ENCODE measurements at regions not wholly inside any gene's neighbourhood (a gene's known extent, or its start where the extent isn't known, plus 50 kb on each side); places are given as distances from the start of the nearest gene placed in this dataset.
A peak's percentile ranks its signal among the peaks of the same experiment; 100 is the strongest.
"Not testable (repeated sequence)": the region's sequence is repeated elsewhere in the genome, so short reads cannot be mapped to it uniquely, and the experiment has no call there.

DNA sequence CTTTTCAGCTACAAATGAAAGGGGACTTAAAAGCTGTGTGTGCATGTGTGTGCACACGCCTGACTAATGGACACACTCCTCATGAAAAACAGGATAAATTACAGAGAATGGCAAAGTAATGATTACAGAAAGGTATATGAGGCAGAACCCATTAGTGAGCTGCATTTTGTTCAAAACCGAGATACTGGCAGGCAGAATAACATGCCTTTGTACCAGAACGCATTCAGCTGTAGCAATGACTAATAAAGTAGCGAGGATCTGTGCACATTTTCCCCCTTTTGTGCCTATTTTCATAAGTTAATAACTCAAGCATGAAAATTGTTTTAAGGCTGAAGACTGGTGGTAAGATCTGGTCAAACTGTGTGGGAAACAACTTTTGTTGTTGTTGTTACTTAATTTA lies 165.7 kb upstream of the PLGLB2 start:
- H3K4me1 ChIP-seq (ENCODE audit: insufficient read depth, low read length); POLR2A ChIA-PET (ENCODE audit: partially characterized antibody); H3K4me3 ChIP-seq (ENCODE audit: low read length in 2 of 2); H3K27ac ChIP-seq (ENCODE audit: low read depth, low read length); H3K9me3 ChIP-seq (ENCODE audit: control insufficient read depth in 1 of 2, low read length in 2 of 2); H3K4me1 Mint-ChIP-seq; H3K9me3 Mint-ChIP-seq; H3K4me3 Mint-ChIP-seq; H3K36me3 ChIP-seq (ENCODE audit: insufficient read depth, low read length); intact Hi-C loops (cut with micrococcal nuclease); DNase-seq; CTCF ChIA-PET (ENCODE audit: partially characterized antibody); H3K27me3 Mint-ChIP-seq; H3K27ac Mint-ChIP-seq; H3K27me3 ChIP-seq (ENCODE audit: insufficient read depth, low read length); H3K36me3 Mint-ChIP-seq: not testable (repeated sequence)

DNA sequence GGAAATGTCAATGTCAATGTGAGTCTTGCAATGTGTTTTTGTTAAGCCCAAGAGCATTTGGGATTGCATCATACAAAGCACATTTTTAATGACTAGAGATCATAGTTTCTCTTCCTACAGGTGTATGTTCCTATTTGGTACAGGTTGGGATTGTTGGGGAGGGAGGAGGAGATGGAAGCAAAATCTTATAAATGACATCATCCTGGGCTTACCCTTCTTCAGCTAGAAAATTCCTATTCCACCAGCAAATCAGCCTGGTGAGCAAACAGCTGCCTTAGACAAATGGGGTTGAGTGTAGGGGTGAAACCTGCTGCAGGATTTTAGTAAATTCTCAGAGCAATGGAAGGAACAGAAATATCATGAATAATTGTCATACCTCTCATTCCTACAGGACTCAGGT lies 165.3 kb upstream of the PLGLB2 start:
- H3K36me3 ChIP-seq (ENCODE audit: insufficient read depth, low read length); H3K27me3 ChIP-seq (ENCODE audit: insufficient read depth, low read length); H3K36me3 Mint-ChIP-seq; POLR2A ChIA-PET (ENCODE audit: partially characterized antibody); H3K27ac ChIP-seq (ENCODE audit: low read depth, low read length); H3K4me1 ChIP-seq (ENCODE audit: insufficient read depth, low read length); intact Hi-C loops (cut with micrococcal nuclease); DNase-seq; H3K4me3 Mint-ChIP-seq; H3K27ac Mint-ChIP-seq; H3K4me3 ChIP-seq (ENCODE audit: low read length in 2 of 2); H3K27me3 Mint-ChIP-seq; H3K9me3 Mint-ChIP-seq; CTCF ChIA-PET (ENCODE audit: partially characterized antibody); H3K9me3 ChIP-seq (ENCODE audit: control insufficient read depth in 1 of 2, low read length in 2 of 2); H3K4me1 Mint-ChIP-seq: not testable (repeated sequence)

DNA sequence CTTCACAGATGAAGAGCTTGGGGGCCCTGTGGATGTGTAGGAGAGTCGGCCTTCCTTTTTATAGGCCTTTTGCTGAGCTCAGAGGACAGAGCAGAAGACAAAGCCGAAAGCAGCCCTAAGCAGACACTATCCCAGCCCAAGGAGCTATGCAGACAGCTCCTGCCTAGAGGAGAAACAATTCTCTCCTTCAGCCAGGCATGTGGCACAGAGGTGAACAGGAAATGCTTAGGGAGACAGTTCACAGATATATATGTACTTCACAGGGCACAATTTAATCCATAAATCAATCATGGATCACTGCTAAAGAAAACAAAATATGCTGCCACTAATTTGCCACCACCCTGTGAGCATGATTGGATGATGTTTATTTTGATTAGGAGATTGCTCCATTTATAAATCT lies 164.5 kb upstream of the PLGLB2 start:
- H3K9me3 Mint-ChIP-seq; H3K4me3 Mint-ChIP-seq; H3K27me3 Mint-ChIP-seq; H3K9me3 ChIP-seq (ENCODE audit: control insufficient read depth in 1 of 2, low read length in 2 of 2); H3K36me3 Mint-ChIP-seq; POLR2A ChIA-PET (ENCODE audit: partially characterized antibody); H3K4me1 ChIP-seq (ENCODE audit: insufficient read depth, low read length); DNase-seq; H3K36me3 ChIP-seq (ENCODE audit: insufficient read depth, low read length); H3K4me1 Mint-ChIP-seq; CTCF ChIA-PET (ENCODE audit: partially characterized antibody); H3K27ac ChIP-seq (ENCODE audit: low read depth, low read length); intact Hi-C loops (cut with micrococcal nuclease); H3K4me3 ChIP-seq (ENCODE audit: low read length in 2 of 2); H3K27ac Mint-ChIP-seq; H3K27me3 ChIP-seq (ENCODE audit: insufficient read depth, low read length): not testable (repeated sequence)

DNA sequence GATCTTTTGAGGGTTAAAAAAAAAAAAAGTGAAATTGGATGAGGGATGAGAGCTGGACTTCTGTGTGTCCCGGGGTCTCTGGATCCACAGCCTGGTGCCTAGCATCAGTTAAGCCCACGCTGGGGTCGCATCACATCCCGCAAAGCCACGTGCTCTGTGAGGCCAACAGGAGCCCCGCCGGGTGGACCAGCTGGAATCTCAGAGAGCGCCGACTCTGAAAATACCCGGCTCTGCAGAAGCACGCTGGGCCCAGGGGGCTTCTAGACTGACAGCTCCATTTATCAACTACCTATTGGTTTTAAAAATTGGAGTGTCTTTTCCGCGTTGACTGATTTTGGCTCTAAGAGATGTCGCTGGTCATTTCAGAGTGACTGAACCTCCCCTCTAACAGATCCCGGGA lies 164.1 kb upstream of the PLGLB2 start:
- H3K27ac ChIP-seq (ENCODE audit: low read depth, low read length); H3K27me3 ChIP-seq (ENCODE audit: insufficient read depth, low read length); POLR2A ChIA-PET (ENCODE audit: partially characterized antibody); H3K36me3 ChIP-seq (ENCODE audit: insufficient read depth, low read length); CTCF ChIA-PET (ENCODE audit: partially characterized antibody); DNase-seq; H3K36me3 Mint-ChIP-seq; intact Hi-C loops (cut with micrococcal nuclease); H3K4me3 ChIP-seq (ENCODE audit: low read length in 2 of 2); H3K27me3 Mint-ChIP-seq; H3K9me3 ChIP-seq (ENCODE audit: control insufficient read depth in 1 of 2, low read length in 2 of 2); H3K27ac Mint-ChIP-seq; H3K4me1 ChIP-seq (ENCODE audit: insufficient read depth, low read length); H3K4me1 Mint-ChIP-seq; H3K9me3 Mint-ChIP-seq; H3K4me3 Mint-ChIP-seq: not testable (repeated sequence)

DNA sequence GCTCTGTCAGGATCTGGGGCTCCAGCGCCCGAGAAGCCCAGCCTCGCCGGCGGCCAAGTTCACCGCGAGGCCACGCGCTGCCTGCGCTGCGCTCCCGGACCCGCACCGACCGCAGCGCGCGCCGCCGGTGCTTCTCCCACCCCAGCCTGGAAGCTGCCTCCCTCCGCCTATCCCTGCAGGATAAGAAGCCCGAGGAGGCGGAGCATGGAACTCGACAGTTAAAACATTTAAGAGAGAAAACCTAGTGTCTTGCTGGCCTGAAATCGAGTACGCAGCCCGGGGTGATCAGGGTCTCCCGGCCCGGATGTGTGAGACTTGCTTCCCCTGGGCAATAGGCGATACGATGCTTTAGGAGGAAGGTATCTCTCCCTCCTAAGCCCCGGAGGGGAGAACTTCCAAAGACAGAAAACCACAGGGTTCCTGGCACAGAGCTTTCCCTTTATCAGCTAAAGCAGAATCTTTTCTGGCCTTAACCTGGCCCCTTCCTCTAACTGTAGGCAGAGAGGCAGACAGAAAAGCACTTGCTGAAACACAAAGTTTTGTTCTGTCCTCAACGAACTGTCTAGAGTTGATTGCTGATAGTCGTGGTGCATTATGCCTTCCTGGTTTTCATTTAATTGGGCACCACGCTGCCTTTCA lies 163.5 kb upstream of the PLGLB2 start:
- H3K27me3 Mint-ChIP-seq; POLR2A ChIA-PET (ENCODE audit: partially characterized antibody); H3K36me3 Mint-ChIP-seq; H3K4me3 ChIP-seq (ENCODE audit: low read length in 2 of 2); H3K9me3 Mint-ChIP-seq; H3K27me3 ChIP-seq (ENCODE audit: insufficient read depth, low read length); H3K27ac Mint-ChIP-seq; H3K4me3 Mint-ChIP-seq; H3K36me3 ChIP-seq (ENCODE audit: insufficient read depth, low read length); DNase-seq; H3K4me1 ChIP-seq (ENCODE audit: insufficient read depth, low read length); H3K4me1 Mint-ChIP-seq; H3K27ac ChIP-seq (ENCODE audit: low read depth, low read length); CTCF ChIA-PET (ENCODE audit: partially characterized antibody); intact Hi-C loops (cut with micrococcal nuclease); H3K9me3 ChIP-seq (ENCODE audit: control insufficient read depth in 1 of 2, low read length in 2 of 2): not testable (repeated sequence)

DNA sequence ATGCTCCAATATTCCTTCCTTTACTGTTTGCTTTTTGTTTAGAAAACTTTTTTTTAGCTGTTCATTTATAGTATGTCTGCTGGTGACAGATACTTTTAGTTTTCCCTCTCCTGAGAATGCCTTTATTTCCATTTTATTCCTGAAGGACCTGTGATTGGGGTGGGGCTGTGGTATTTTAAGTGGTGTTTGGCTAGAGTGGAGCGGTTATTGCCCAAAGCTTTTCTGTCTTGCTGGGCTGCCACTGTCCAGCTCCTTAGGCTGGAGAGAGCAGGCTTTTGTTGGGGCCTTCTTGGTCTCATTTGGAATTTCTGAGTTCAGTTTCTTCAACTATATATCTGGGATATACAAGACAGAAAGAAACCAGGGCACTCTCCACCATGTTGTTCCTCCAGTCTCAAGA lies 160.0 kb upstream of the PLGLB2 start:
- H3K36me3 Mint-ChIP-seq; POLR2A ChIA-PET (ENCODE audit: partially characterized antibody): not testable (repeated sequence)

GRCh38 chr2:87592974-87593373 lies 154.9 kb upstream of the PLGLB2 start:
- POLR2A ChIA-PET (ENCODE audit: partially characterized antibody); H3K27ac ChIP-seq (ENCODE audit: low read depth, low read length); H3K4me1 Mint-ChIP-seq; H3K27me3 Mint-ChIP-seq; H3K4me3 ChIP-seq (ENCODE audit: low read length in 2 of 2); H3K36me3 ChIP-seq (ENCODE audit: insufficient read depth, low read length); H3K4me1 ChIP-seq (ENCODE audit: insufficient read depth, low read length); CTCF ChIA-PET (ENCODE audit: partially characterized antibody); H3K4me3 Mint-ChIP-seq; H3K27me3 ChIP-seq (ENCODE audit: insufficient read depth, low read length); H3K9me3 ChIP-seq (ENCODE audit: control insufficient read depth in 1 of 2, low read length in 2 of 2); H3K9me3 Mint-ChIP-seq; H3K36me3 Mint-ChIP-seq; H3K27ac Mint-ChIP-seq; intact Hi-C loops (cut with micrococcal nuclease); DNase-seq: not testable (repeated sequence)

More for the DNA sequence above, 160.0 kb upstream of the PLGLB2 start:
- CTCF ChIA-PET (ENCODE audit: partially characterized antibody); H3K27ac ChIP-seq (ENCODE audit: low read depth, low read length); H3K9me3 ChIP-seq (ENCODE audit: control insufficient read depth in 1 of 2, low read length in 2 of 2); DNase-seq; H3K27me3 Mint-ChIP-seq; H3K4me1 Mint-ChIP-seq; H3K27ac Mint-ChIP-seq; H3K4me1 ChIP-seq (ENCODE audit: insufficient read depth, low read length); H3K4me3 Mint-ChIP-seq; H3K36me3 ChIP-seq (ENCODE audit: insufficient read depth, low read length); H3K27me3 ChIP-seq (ENCODE audit: insufficient read depth, low read length); H3K4me3 ChIP-seq (ENCODE audit: low read length in 2 of 2); intact Hi-C loops (cut with micrococcal nuclease); H3K9me3 Mint-ChIP-seq: not testable (repeated sequence)

DNA sequence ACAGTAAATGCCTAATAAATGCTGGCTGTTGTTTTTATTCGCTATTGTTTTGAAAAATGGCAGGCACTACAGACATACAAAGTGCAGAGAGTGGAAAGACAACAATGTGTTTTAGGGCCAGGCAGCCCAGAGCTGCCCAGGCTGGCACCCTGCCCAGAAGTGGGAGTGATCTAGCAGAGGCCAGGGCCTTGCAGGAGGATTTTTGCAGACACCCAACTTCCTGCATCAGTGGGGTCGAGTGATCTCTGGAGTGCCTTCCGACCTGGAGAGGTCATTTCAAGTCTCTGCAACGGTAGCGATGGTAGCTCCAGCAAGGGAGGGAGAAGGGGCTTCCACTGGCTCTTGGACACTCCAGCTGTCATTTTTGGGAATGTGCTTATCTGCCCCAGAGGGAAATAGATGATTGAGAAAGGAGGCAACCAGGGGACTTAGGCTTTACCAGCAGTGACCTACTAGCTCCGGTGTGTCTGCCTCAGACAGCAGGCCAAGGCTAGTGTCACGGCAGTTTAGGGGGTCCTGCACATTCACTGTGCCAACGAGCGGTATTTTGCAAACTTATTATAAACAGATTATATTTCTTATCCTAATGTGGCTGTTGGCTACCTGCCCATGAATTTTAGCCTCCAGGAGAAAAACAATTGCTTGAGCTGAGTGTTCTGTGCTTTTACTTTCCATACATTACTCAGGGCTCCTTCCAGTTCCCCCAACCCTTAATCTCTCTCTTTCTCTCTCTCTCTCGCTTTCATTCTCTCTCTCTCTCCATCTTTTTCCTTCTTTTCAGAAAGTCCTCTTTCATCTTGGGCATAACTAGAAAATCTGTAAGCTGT lies 153.9 kb upstream of the PLGLB2 start:
- H3K36me3 Mint-ChIP-seq; intact Hi-C loops (cut with micrococcal nuclease); CTCF ChIA-PET (ENCODE audit: partially characterized antibody); H3K9me3 ChIP-seq (ENCODE audit: control insufficient read depth in 1 of 2, low read length in 2 of 2); H3K4me1 Mint-ChIP-seq; H3K9me3 Mint-ChIP-seq; H3K27me3 Mint-ChIP-seq; H3K27me3 ChIP-seq (ENCODE audit: insufficient read depth, low read length); H3K4me3 ChIP-seq (ENCODE audit: low read length in 2 of 2); H3K36me3 ChIP-seq (ENCODE audit: insufficient read depth, low read length); POLR2A ChIA-PET (ENCODE audit: partially characterized antibody); H3K4me1 ChIP-seq (ENCODE audit: insufficient read depth, low read length); H3K27ac ChIP-seq (ENCODE audit: low read depth, low read length); H3K27ac Mint-ChIP-seq: not testable (repeated sequence)
- DNase-seq: peak; percentile 41 to 72 (median 55)
- H3K4me3 Mint-ChIP-seq: peak overlapping the region in 2 of 8 donors; percentile 41 to 60
